ENCODE measurements at regions not wholly inside any gene's neighbourhood (a gene's known extent, or its start where the extent isn't known, plus 50 kb on each side); places are given as distances from the start of the nearest gene placed in this dataset.

- ChIA-PET POLR2A (no interaction called here), CTCF (no interaction called here)
- intact Hi-C loops (cut with micrococcal nuclease; ENCODE audit: unreplicated experiment), result no loop called here
- H3K27ac ChIP-seq (ENCODE audit: low read length), result no peak overlapping the region
- no peaks in the 10 kb centered on the region for H3K4me1 ChIP-seq (ENCODE audit: control insufficient read depth, insufficient read depth, low read length)
- TF ChIP-seq TCF7L2 (IDR thresholded peaks at IDR 0.05; ENCODE audit: low read depth, low read length) (no peak), SIN3A (IDR thresholded peaks at IDR 0.05; ENCODE audit: borderline replicate concordance, insufficient read depth, low read depth, low read length) (no peak), CTCF (IDR thresholded peaks at IDR 0.05) (no peak), REST (IDR thresholded peaks at IDR 0.05; ENCODE audit: insufficient read depth in 1 of 2, low read depth in 2 of 2, low read length in 1 of 2) (no peak), POLR2AphosphoS5 (IDR thresholded peaks at IDR 0.05; ENCODE audit: low read depth, low read length) (no peak)
- in situ Hi-C loops (cut with HindIII; ENCODE audit: low pct_unique_long_range_greater_than_20kb, low sequenced_read_pairs), result no loop called here
- no peak overlapping the region for H3K4me3 ChIP-seq (ENCODE audit: low read depth in 2 of 2, low read length in 2 of 2)
- DNase-seq (ENCODE audit: low read depth, low spot score) (no peak), ATAC-seq (no peak)
- no TSS peak for BruUV-seq (replicated peaks)
- H3K27me3 ChIP-seq (ENCODE audit: control insufficient read depth, insufficient read depth, low read length), result no peaks in the 10 kb centered on the region
- no peaks in the 10 kb centered on the region for H3K9me3 ChIP-seq (ENCODE audit: control insufficient read depth, insufficient read depth, low read depth, low read length)
- no peaks in the 10 kb centered on the region for H3K36me3 ChIP-seq (ENCODE audit: control insufficient read depth, insufficient read depth, low read length)
Observed at GRCh38 chr20:54284928-54285704, 77.2 kb downstream of the PFDN4 start.

- ChIA-PET POLR2A (no interaction called here), CTCF (no interaction called here)
- Histone ChIP-seq H3K4me1 (ENCODE audit: control insufficient read depth, insufficient read depth, low read length) (no peaks in the 10 kb centered on the region), H3K9me3 (ENCODE audit: control insufficient read depth, insufficient read depth, low read depth, low read length) (no peaks in the 10 kb centered on the region), H3K4me3 (ENCODE audit: low read depth in 2 of 2, low read length in 2 of 2) (no peak overlapping the region), H3K27ac (ENCODE audit: low read length) (no peak overlapping the region), H3K27me3 (ENCODE audit: control insufficient read depth, insufficient read depth, low read length) (no peaks in the 10 kb centered on the region), H3K36me3 (ENCODE audit: control insufficient read depth, insufficient read depth, low read length) (no peaks in the 10 kb centered on the region)
- intact Hi-C loops (cut with micrococcal nuclease; ENCODE audit: unreplicated experiment) (no loop called here), in situ Hi-C loops (cut with HindIII; ENCODE audit: low pct_unique_long_range_greater_than_20kb, low sequenced_read_pairs) (no loop called here)
- DNase-seq (ENCODE audit: low read depth, low spot score) (no peak), ATAC-seq (no peak)
- no TSS peak for BruUV-seq (replicated peaks)
- TF ChIP-seq CTCF (IDR thresholded peaks at IDR 0.05), result no peak
- TF ChIP-seq SIN3A (IDR thresholded peaks at IDR 0.05; ENCODE audit: borderline replicate concordance, insufficient read depth, low read depth, low read length), result no peak
- no peak for TF ChIP-seq POLR2AphosphoS5 (IDR thresholded peaks at IDR 0.05; ENCODE audit: low read depth, low read length)
- TF ChIP-seq TCF7L2 (IDR thresholded peaks at IDR 0.05; ENCODE audit: low read depth, low read length), result no peak
- TF ChIP-seq REST (IDR thresholded peaks at IDR 0.05; ENCODE audit: insufficient read depth in 1 of 2, low read depth in 2 of 2, low read length in 1 of 2), result no peak
Observed at GRCh38 chr20:54290636-54291035, 82.7 kb downstream of the PFDN4 start.
